Transverse colon (tissue), 4 donors: ENCODE measurements at regions not wholly inside any gene's neighbourhood (a gene's known extent, or its start where the extent isn't known, plus 50 kb on each side); places are given as distances from the start of the nearest gene placed in this dataset.

ENCODE experiments used
- DNase-seq: peaks from one replicate; pipeline ENCODE4 v3.0.0-alpha.2; 2019
- H3K27ac ChIP-seq, 4 donors: fragments of 200-600 bp; sonication (generic); 2 replicates each; pipeline ENCODE4 v1.5.1; 2016 to 2018; ENCODE audit warnings: inconsistent platforms in 4 of 4
- H3K27me3 ChIP-seq: fragments of 200-600 bp; sonication (generic); 2 replicates; pipeline ENCODE4 v1.5.1; 2017; ENCODE audit warnings: inconsistent platforms
- H3K36me3 ChIP-seq, 4 donors: fragments of 200-600 bp; sonication (generic); 2 replicates each; pipeline ENCODE4 v1.5.1; 2017 to 2019; ENCODE audit warnings: inconsistent platforms in 4 of 4
- H3K4me1 ChIP-seq, 4 donors: fragments of 200-600 bp; sonication (generic); 2 replicates each; pipeline ENCODE4 v1.5.1; 2017 to 2020; ENCODE audit warnings: inconsistent platforms in 4 of 4
- H3K4me3 ChIP-seq, 4 donors: fragments of 200-600 bp; sonication (generic); 1 replicate in 1 of 4; 2 replicates in 3 of 4; pipeline versions ENCODE4 v1.5.1 to v1.6.1; 2017 to 2019; ENCODE audit warnings: inconsistent platforms in 4 of 4
- H3K9me3 ChIP-seq, 2 donors: fragments of 200-600 bp; sonication (generic); 2 replicates each; pipeline ENCODE4 v1.5.1; 2017 to 2019; ENCODE audit warnings: inconsistent platforms in 2 of 2
- EP300 ChIP-seq: sonication (generic); formaldehyde crosslinking; IDR thresholded peaks from one replicate; pipeline ENCODE4 v1.6.1; 2017; ENCODE audit warnings: antibody characterized with exemption, low read depth
- POLR2A ChIP-seq: fragments of 450-650 bp; IDR thresholded peaks from one replicate; pipeline ENCODE4 v1.6.1; 2016; ENCODE audit warnings: antibody characterized with exemption, mild to moderate bottlenecking, moderate library complexity
- POLR2AphosphoS5 ChIP-seq, 3 donors: sonication (generic); formaldehyde crosslinking; IDR thresholded peaks; one replicate each; pipeline ENCODE4 v1.6.1; 2016; ENCODE audit warnings: antibody characterized with exemption in 3 of 3
- WGBS, 2 donors: methylation state at CpG; one replicate each; pipeline ENCODE4 v1.1.5; 2018; ENCODE audit warnings: low coverage in 1 of 2; 5-methylcytosine and 5-hydroxymethylcytosine counted together
- in situ Hi-C, 4 donors: fragments of 200-750 bp; cut with MboI; loops; one replicate each; pipeline versions ENCODE4 v1.15.0 to v1.15.1; 2017; ENCODE audit warnings: low sequenced_read_pairs in 3 of 4, low pct_ligation_motif_present in 1 of 4, low pct_unique_long_range_greater_than_20kb in 1 of 4
- intact Hi-C: fragments of 100-400 bp; cut with DNase I; formaldehyde crosslinking; loops from one replicate; pipeline ENCODE4 v1.15.1; 2023; ENCODE audit warnings: low total_unique reads
- TF ChIP-seq, protein P1 (sequence below), 5 experiments: fragments of 200-600 bp in 3 of 5; fragments of 450-650 bp in 2 of 5; sonication (generic) in 3 of 5; IDR thresholded peaks; 1 replicate in 2 of 5; 2 replicates in 3 of 5; pipeline ENCODE4 v1.5.1; 2016 to 2017; ENCODE audit warnings: antibody characterized with exemption in 5 of 5, inconsistent platforms in 3 of 5, mild to moderate bottlenecking in 2 of 5, moderate library complexity in 1 of 5

DNA sequence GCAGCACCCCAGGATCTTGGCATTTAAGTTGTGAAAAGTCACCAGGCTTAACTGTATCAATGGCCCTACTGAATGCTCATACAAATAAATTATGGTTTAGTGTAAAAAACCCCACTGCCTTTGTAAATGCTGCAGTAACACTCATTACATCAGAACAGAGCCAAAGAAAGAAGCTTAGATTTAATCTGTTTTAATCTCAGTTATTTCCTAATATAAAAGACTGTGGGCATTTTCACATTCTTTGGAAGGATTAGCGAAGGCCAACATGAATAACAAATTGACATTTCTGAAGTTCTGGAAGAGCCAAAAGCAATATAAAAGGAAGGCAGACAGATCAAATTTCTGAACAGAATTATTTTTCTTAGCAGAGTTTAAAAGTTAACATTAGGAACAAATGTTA, 140.0 kb upstream of the HCCS start:
- no peaks in the 10 kb centered on the region for H3K36me3 ChIP-seq
- H3K27me3 ChIP-seq = no peaks in the 10 kb centered on the region
- H3K27ac ChIP-seq = no peak overlapping the region
- TF ChIP-seq, protein P1, sequence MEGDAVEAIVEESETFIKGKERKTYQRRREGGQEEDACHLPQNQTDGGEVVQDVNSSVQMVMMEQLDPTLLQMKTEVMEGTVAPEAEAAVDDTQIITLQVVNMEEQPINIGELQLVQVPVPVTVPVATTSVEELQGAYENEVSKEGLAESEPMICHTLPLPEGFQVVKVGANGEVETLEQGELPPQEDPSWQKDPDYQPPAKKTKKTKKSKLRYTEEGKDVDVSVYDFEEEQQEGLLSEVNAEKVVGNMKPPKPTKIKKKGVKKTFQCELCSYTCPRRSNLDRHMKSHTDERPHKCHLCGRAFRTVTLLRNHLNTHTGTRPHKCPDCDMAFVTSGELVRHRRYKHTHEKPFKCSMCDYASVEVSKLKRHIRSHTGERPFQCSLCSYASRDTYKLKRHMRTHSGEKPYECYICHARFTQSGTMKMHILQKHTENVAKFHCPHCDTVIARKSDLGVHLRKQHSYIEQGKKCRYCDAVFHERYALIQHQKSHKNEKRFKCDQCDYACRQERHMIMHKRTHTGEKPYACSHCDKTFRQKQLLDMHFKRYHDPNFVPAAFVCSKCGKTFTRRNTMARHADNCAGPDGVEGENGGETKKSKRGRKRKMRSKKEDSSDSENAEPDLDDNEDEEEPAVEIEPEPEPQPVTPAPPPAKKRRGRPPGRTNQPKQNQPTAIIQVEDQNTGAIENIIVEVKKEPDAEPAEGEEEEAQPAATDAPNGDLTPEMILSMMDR (IDR thresholded peaks at IDR 0.05) = no peak
- TF ChIP-seq EP300 = no peak
- no peak for TF ChIP-seq POLR2AphosphoS5 (IDR thresholded peaks at IDR 0.05)
- no peak for TF ChIP-seq POLR2A
- no peaks in the 10 kb centered on the region for H3K9me3 ChIP-seq
- WGBS, 2 donors = 69% methylated on average over 1 of the region's 1 CpG; no CpG with 5 or more reads in 1 of the 2 donors
- H3K4me1 ChIP-seq = no peaks in the 10 kb centered on the region
- DNase-seq = no peak
- no peak overlapping the region for H3K4me3 ChIP-seq
- intact Hi-C loops (no loop called here), in situ Hi-C loops (no loop called here)

DNA sequence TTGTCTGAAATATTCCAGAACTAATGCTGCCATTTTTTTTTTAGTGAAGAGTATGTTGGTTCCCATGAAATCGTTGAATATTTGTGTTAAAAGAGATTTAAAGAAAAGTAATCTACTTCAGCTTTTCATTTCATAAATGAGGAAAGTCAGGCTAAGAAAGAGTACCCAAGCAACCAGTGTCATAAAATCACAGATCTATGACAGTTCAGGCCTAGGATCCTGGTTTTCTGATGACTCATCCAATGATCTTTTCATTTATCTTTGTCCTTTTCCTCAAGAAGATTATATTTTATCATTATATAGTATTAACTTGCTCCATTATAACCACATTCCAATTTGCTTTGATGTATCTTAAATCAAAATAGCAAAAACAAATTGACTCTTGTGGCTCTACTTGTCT, 139.4 kb upstream of the HCCS start:
- TF ChIP-seq, protein P1 (IDR thresholded peaks at IDR 0.05) = no peak
- no peak for TF ChIP-seq POLR2AphosphoS5 (IDR thresholded peaks at IDR 0.05)
- no peak for TF ChIP-seq EP300
- TF ChIP-seq POLR2A = no peak
- Histone ChIP-seq H3K27me3 (no peaks in the 10 kb centered on the region), H3K4me1 (no peaks in the 10 kb centered on the region), H3K4me3 (no peak overlapping the region), H3K9me3 (no peaks in the 10 kb centered on the region), H3K27ac (no peak overlapping the region), H3K36me3 (no peaks in the 10 kb centered on the region)
- in situ Hi-C loops (no loop called here), intact Hi-C loops (no loop called here)
- WGBS, 2 donors = 60% methylated on average over 1 of the region's 1 CpG; no CpG with 5 or more reads in 1 of the 2 donors
- DNase-seq = no peak

DNA sequence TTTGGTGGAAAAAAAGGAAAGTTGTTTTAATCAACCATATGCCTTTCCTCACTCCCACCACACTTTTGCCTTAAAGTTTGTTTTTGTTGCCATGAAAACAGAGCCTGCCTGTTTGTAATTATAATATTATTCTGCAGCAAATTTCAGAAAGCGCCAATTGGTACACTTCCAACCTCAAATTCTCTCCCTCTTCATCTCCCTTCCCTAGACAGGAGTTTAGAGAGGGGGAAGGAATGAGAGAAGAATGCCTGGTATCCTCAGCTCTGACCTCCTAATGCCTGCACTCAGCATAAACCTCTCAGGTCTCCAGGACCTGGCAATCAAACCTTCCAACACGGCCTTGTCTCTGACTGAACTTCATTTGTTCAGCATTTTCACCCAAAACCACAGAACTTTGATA, 138.4 kb upstream of the HCCS start:
- Histone ChIP-seq H3K4me1 (no peaks in the 10 kb centered on the region), H3K4me3 (no peak overlapping the region), H3K27ac (no peak overlapping the region), H3K36me3 (no peaks in the 10 kb centered on the region), H3K27me3 (no peaks in the 10 kb centered on the region), H3K9me3 (no peaks in the 10 kb centered on the region)
- TF ChIP-seq, protein P1 (IDR thresholded peaks at IDR 0.05) = no peak
- no peak for DNase-seq
- WGBS, 2 donors = 56 to 71% methylated on average over 1 to 2 of the region's 2 CpGs
- in situ Hi-C loops = no loop called here
- intact Hi-C loops = no loop called here

DNA sequence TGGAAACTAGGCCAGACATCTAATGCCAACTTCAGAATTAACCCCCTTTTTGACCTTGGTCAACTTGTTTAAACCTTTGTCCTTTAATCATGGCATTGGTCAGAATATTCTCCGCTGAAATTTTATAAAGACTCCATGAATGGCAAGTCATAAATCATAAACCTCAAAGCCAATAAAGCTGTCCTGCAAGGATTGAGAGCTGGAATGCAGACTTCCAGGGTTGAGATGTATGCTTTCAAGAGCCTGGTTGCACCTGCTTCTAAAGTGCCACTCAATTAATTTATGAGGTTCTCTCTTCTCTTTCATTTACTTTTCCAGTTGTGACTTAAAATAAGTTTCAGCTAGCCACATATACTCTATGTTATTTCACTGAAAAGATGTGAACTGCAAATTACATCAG, 136.2 kb upstream of the HCCS start:
- WGBS, 2 donors = 52% methylated on average over 1 of the region's 1 CpG; no CpG with 5 or more reads in 1 of the 2 donors
- no peaks in the 10 kb centered on the region for H3K4me1 ChIP-seq
- no peak overlapping the region for H3K4me3 ChIP-seq
- in situ Hi-C loops = no loop called here
- no peak for TF ChIP-seq EP300
- TF ChIP-seq, protein P1 (IDR thresholded peaks at IDR 0.05) = no peak
- TF ChIP-seq POLR2A = no peak
- TF ChIP-seq POLR2AphosphoS5 (IDR thresholded peaks at IDR 0.05) = no peak
- H3K27ac ChIP-seq = no peak overlapping the region
- no peaks in the 10 kb centered on the region for H3K9me3 ChIP-seq
- no peaks in the 10 kb centered on the region for H3K36me3 ChIP-seq
- DNase-seq = no peak
- intact Hi-C loops = no loop called here
- no peaks in the 10 kb centered on the region for H3K27me3 ChIP-seq
